Liver (tissue), 8 donors: ENCODE measurements at regions not wholly inside any gene's neighbourhood (a gene's known extent, or its start where the extent isn't known, plus 50 kb on each side); places are given as distances from the start of the nearest gene placed in this dataset.

Source experiments
- DNase-seq: peaks from one replicate; pipeline ENCODE4 v3.0.0-alpha.2; 2017; ENCODE audit warnings: low spot score
- H3K27ac ChIP-seq, 2 donors: one replicate each; pipeline ENCODE4 v1.7.0; 2013; ENCODE audit warnings: inconsistent platforms in 2 of 2, low read length in 2 of 2, control low read depth in 1 of 2, low read depth in 1 of 2, mild to moderate bottlenecking in 1 of 2
- H3K27me3 ChIP-seq, 4 donors: one replicate each; pipeline versions ENCODE4 v1.6.1 to v1.7.0; 2013; ENCODE audit warnings: low read length in 3 of 4, inconsistent platforms in 1 of 4, mild to moderate bottlenecking in 1 of 4, moderate library complexity in 1 of 4; ENCODE audit not compliant: control insufficient read depth in 4 of 4, insufficient read depth in 4 of 4
- H3K36me3 ChIP-seq, 4 donors: one replicate each; pipeline versions ENCODE4 v1.6.1 to v1.7.0; 2013; ENCODE audit warnings: low read length in 3 of 4, mild to moderate bottlenecking in 3 of 4, low read depth in 1 of 4, moderate library complexity in 1 of 4; ENCODE audit not compliant: control insufficient read depth in 4 of 4, insufficient read depth in 3 of 4
- H3K4me1 ChIP-seq, 4 donors: one replicate each; pipeline versions ENCODE4 v1.6.1 to v1.7.0; 2013; ENCODE audit warnings: low read length in 3 of 4, mild to moderate bottlenecking in 3 of 4, moderate library complexity in 1 of 4; ENCODE audit not compliant: control insufficient read depth in 4 of 4, insufficient read depth in 4 of 4
- H3K4me3 ChIP-seq, 3 donors: one replicate each; pipeline versions ENCODE4 v1.6.1 to v1.7.0; 2013; ENCODE audit warnings: low read length in 3 of 3, control low read depth in 1 of 3, low read depth in 1 of 3, mild to moderate bottlenecking in 1 of 3
- H3K9ac ChIP-seq, 2 donors: one replicate each; pipeline ENCODE4 v1.7.0; 2013; ENCODE audit warnings: low read length in 2 of 2, mild to moderate bottlenecking in 2 of 2, moderate library complexity in 2 of 2, control low read depth in 1 of 2, low read depth in 1 of 2
- H3K9me3 ChIP-seq, 4 donors: one replicate each; pipeline versions ENCODE4 v1.6.1 to v1.7.0; 2013; ENCODE audit warnings: low read length in 3 of 4; ENCODE audit not compliant: control insufficient read depth in 4 of 4
- EGR1 ChIP-seq, 2 donors: IDR thresholded peaks; 2 replicates each; pipeline ENCODE4 v1.6.1; 2016 to 2018; ENCODE audit warnings: antibody characterized with exemption in 2 of 2, low read depth in 2 of 2
- FOXA1 ChIP-seq: IDR thresholded peaks from 2 replicates; pipeline ENCODE4 v1.6.1; 2016; ENCODE audit warnings: antibody characterized with exemption
- FOXA2 ChIP-seq: IDR thresholded peaks from 2 replicates; pipeline ENCODE4 v1.6.1; 2016; ENCODE audit warnings: antibody characterized with exemption
- JUND ChIP-seq, 2 donors: IDR thresholded peaks; 2 replicates each; pipeline ENCODE4 v1.6.1; 2016; ENCODE audit warnings: antibody characterized with exemption in 2 of 2
- RAD21 ChIP-seq, 2 donors: IDR thresholded peaks; 2 replicates each; pipeline ENCODE4 v1.6.1; 2016; ENCODE audit warnings: antibody characterized with exemption in 2 of 2, mild to moderate bottlenecking in 2 of 2
- RXRA ChIP-seq, 2 donors: IDR thresholded peaks; 2 replicates each; pipeline ENCODE4 v1.6.1; 2017 to 2018; ENCODE audit warnings: antibody characterized with exemption in 2 of 2, mild to moderate bottlenecking in 1 of 2
- TAF1 ChIP-seq: conservative IDR thresholded peaks from 2 replicates; pipeline ENCODE4 v1.6.1; 2016; ENCODE audit warnings: antibody characterized with exemption, mild to moderate bottlenecking
- YY1 ChIP-seq: IDR thresholded peaks from 2 replicates; pipeline ENCODE4 v1.6.1; 2016; ENCODE audit warnings: antibody characterized with exemption, mild to moderate bottlenecking
- WGBS: extraction: QIAGEN DNeasy Blood & Tissue Kit; methylation state at CpG from one replicate; pipeline ENCODE4 v1.1.7; 2013; 5-methylcytosine and 5-hydroxymethylcytosine counted together
- TF ChIP-seq, protein P1 (sequence below): IDR thresholded peaks from 2 replicates; pipeline ENCODE4 v1.6.1; 2016; ENCODE audit warnings: antibody characterized with exemption
- TF ChIP-seq, protein P2 (sequence below): fragments of 150-350 bp; IDR thresholded peaks from 2 replicates; pipeline ENCODE4 v1.5.1; 2017; ENCODE audit warnings: improper control_type of control experiment, low read depth, low read length; ENCODE audit not compliant: missing input control
- TF ChIP-seq, protein P3 (sequence below): IDR thresholded peaks from 2 replicates; pipeline ENCODE4 v1.6.1; 2016; ENCODE audit warnings: antibody characterized with exemption
- TF ChIP-seq, protein P4 (sequence below): IDR thresholded peaks from 2 replicates; pipeline ENCODE4 v1.6.1; 2016; ENCODE audit warnings: antibody characterized with exemption
- donor health status: healthy.
- donor health status: healthy.
- donor health status: healthy.
- donor health status: healthy.
- donor health status: healthy.

DNA sequence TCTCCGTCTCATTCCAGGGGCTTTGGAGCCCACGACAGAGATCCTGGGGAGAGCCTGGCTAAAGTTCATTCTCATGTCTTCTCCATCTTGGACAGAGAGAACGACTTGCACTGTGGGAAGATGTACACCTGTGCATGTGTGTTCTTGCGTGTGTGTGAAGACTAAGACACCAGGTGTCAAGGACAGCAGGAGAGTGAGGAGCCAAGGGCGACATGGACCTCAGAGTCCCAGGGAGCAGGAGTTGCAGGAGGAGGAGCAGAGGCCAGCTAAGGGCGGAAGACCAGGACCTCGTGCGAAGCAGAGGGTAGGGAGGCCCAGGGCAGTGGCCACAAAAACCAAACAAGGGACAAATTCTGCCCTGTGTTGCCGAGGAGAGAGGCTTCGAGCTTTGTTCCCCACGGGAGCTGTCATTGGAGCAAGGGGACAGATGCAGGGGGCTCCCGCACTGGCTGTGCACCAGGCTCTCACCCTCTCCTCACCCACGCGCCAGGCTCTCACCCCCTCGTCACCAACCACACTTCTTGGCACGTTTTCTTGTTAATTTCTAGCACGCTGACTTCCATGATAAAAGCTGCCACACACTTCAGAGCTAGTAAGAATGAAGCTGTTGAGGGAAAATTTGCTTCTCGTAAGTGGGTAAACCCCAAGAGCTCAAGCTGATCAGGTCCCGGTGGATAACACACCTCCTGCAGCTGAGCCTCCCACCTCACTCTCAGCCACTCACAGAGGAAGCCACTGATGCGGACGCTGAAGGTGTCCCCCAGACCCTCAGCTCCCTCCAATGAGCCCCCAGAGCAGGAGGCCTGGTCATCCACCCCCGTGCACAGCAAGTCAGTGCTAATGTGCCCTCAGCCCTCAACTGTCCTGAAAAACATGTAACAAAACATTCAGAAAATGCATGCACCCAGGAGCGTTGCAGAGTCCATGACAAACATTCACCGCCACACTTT lies 62.6 kb downstream of the DLL1 start:
- Histone ChIP-seq H3K27ac (no peak overlapping the region), H3K4me1 (peaks cover 7 to 22% (median 13%) of the 10 kb centered on the region in 4 donors), H3K36me3 (no peaks in the 10 kb centered on the region), H3K9me3 (no peaks in the 10 kb centered on the region), H3K4me3 (no peak overlapping the region), H3K27me3 (no peaks in the 10 kb centered on the region), H3K9ac (no peak overlapping the region)
- no peak for DNase-seq
- WGBS, result 92% methylated on average over 24 of the region's 24 CpGs
- no peak for TF ChIP-seq FOXA2

DNA sequence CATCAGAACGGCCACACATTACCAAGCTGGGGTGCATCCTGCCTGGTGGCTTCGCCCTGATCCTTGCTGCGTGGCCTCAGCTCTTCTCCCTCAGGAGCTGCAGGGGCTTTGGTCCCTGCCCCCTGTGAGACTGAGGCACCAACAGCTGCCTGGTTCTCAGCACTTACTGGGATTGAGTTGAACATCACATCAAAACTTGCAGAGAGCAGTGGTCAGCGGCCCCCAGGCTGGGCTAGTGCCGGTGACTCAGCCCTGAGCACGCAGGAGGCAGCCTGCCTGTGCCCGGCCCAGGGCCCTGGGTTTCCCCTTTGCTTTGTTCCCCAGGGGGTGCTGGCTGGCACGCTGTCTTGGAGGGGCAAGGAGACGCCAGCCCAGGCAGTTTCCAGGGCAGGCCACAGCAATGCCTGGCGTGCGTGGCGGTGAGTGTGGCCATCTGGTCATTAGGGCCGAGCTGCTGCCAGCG lies 63.3 kb downstream of the DLL1 start:
- Histone ChIP-seq H3K4me3 (no peak overlapping the region), H3K9me3 (no peaks in the 10 kb centered on the region), H3K4me1 (peaks cover 7 to 22% (median 17%) of the 10 kb centered on the region in 4 donors), H3K36me3 (no peaks in the 10 kb centered on the region), H3K27me3 (no peaks in the 10 kb centered on the region), H3K27ac (no peak overlapping the region), H3K9ac (no peak overlapping the region)
- WGBS, result 95% methylated on average over 14 of the region's 14 CpGs
- TF ChIP-seq RXRA (IDR thresholded peaks at IDR 0.05) (no peak), TAF1 (no peak), YY1 (no peak), JUND (IDR thresholded peaks at IDR 0.05) (no peak), FOXA1 (no peak), RAD21 (IDR thresholded peaks at IDR 0.05) (no peak)
- TF ChIP-seq, protein P1, sequence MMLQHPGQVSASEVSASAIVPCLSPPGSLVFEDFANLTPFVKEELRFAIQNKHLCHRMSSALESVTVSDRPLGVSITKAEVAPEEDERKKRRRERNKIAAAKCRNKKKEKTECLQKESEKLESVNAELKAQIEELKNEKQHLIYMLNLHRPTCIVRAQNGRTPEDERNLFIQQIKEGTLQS, result no peak
- TF ChIP-seq, protein P2, sequence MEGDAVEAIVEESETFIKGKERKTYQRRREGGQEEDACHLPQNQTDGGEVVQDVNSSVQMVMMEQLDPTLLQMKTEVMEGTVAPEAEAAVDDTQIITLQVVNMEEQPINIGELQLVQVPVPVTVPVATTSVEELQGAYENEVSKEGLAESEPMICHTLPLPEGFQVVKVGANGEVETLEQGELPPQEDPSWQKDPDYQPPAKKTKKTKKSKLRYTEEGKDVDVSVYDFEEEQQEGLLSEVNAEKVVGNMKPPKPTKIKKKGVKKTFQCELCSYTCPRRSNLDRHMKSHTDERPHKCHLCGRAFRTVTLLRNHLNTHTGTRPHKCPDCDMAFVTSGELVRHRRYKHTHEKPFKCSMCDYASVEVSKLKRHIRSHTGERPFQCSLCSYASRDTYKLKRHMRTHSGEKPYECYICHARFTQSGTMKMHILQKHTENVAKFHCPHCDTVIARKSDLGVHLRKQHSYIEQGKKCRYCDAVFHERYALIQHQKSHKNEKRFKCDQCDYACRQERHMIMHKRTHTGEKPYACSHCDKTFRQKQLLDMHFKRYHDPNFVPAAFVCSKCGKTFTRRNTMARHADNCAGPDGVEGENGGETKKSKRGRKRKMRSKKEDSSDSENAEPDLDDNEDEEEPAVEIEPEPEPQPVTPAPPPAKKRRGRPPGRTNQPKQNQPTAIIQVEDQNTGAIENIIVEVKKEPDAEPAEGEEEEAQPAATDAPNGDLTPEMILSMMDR, result no peak
- TF ChIP-seq, protein P3, sequence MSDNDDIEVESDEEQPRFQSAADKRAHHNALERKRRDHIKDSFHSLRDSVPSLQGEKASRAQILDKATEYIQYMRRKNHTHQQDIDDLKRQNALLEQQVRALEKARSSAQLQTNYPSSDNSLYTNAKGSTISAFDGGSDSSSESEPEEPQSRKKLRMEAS, result no peak
- DNase-seq, result no peak

DNA sequence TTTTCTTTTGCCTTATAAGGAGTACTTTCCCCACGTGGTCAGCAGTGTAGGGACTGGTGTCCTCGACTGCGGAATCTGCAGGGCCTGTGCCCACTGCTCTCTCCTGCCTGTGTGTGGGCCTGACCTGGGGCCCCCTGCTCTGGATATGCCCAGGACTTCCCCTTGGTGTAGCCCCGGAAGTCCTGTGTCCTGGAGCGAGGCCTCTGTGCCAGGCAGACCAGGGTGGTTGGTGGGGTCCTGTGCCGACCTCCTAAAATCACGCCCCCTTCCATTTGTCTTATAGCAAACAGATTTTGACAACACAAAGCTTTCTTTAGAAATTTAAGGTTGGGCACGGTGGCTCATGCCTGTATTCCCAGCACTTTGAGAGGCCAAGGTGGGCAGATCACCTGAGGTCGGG lies 64.2 kb downstream of the DLL1 start:
- Histone ChIP-seq H3K4me3 (no peak overlapping the region), H3K27ac (no peak overlapping the region), H3K4me1 (peaks cover 7 to 22% (median 17%) of the 10 kb centered on the region in 4 donors), H3K27me3 (no peaks in the 10 kb centered on the region), H3K36me3 (no peaks in the 10 kb centered on the region), H3K9ac (no peak overlapping the region), H3K9me3 (no peaks in the 10 kb centered on the region)
- WGBS, result 91% methylated on average over 9 of the region's 9 CpGs
- TF ChIP-seq RAD21 (IDR thresholded peaks at IDR 0.05) (no peak), EGR1 (IDR thresholded peaks at IDR 0.05; ENCODE audit: low read depth in 2 of 2) (no peak)
- TF ChIP-seq, protein P4, sequence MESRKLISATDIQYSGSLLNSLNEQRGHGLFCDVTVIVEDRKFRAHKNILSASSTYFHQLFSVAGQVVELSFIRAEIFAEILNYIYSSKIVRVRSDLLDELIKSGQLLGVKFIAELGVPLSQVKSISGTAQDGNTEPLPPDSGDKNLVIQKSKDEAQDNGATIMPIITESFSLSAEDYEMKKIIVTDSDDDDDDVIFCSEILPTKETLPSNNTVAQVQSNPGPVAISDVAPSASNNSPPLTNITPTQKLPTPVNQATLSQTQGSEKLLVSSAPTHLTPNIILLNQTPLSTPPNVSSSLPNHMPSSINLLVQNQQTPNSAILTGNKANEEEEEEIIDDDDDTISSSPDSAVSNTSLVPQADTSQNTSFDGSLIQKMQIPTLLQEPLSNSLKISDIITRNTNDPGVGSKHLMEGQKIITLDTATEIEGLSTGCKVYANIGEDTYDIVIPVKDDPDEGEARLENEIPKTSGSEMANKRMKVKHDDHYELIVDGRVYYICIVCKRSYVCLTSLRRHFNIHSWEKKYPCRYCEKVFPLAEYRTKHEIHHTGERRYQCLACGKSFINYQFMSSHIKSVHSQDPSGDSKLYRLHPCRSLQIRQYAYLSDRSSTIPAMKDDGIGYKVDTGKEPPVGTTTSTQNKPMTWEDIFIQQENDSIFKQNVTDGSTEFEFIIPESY, result no peak
- DNase-seq, result no peak
